Uterus (tissue), 3 donors: ENCODE measurements at regions not wholly inside any gene's neighbourhood (a gene's known extent, or its start where the extent isn't known, plus 50 kb on each side); places are given as distances from the start of the nearest gene placed in this dataset.

Source experiments
- DNase-seq, 2 donors: peaks; one replicate each; pipeline ENCODE4 v3.0.0-alpha.2; 2019 to 2020
- H3K27ac ChIP-seq, 2 donors: fragments of 200-600 bp; sonication (generic); 1 replicate in 1 of 2; 2 replicates in 1 of 2; pipeline ENCODE4 v1.5.1; 2016 to 2018
- H3K27me3 ChIP-seq, 2 donors: fragments of 200-600 bp; sonication (generic); one replicate each; pipeline ENCODE4 v1.5.1; 2018 to 2019; ENCODE audit warnings: control low read depth in 1 of 2
- H3K36me3 ChIP-seq, 2 donors: fragments of 200-600 bp; sonication (generic); one replicate each; pipeline ENCODE4 v1.5.1; 2019; ENCODE audit warnings: control low read depth in 1 of 2
- H3K4me1 ChIP-seq, 2 donors: fragments of 200-600 bp; sonication (generic); one replicate each; pipeline ENCODE4 v1.5.1; 2018 to 2019; ENCODE audit warnings: control low read depth in 1 of 2
- H3K4me3 ChIP-seq, 2 donors: fragments of 200-600 bp; sonication (generic); 1 replicate in 1 of 2; 2 replicates in 1 of 2; pipeline ENCODE4 v1.5.1; 2018 to 2019; ENCODE audit warnings: mild to moderate bottlenecking in 1 of 2
- H3K9me3 ChIP-seq, 2 donors: fragments of 200-600 bp; sonication (generic); one replicate each; pipeline ENCODE4 v1.5.1; 2019; ENCODE audit warnings: control low read depth in 1 of 2
- CTCF ChIP-seq, 4 experiments: fragments of 200-600 bp in 2 of 4; fragments of 450-650 bp in 2 of 4; sonication (generic) in 2 of 4; IDR thresholded peaks; one replicate each; pipeline ENCODE4 v1.5.1; 2016 to 2019; ENCODE audit warnings: antibody characterized with exemption in 4 of 4, mild to moderate bottlenecking in 2 of 4, moderate library complexity in 1 of 4
- POLR2A ChIP-seq, 2 donors: fragments of 450-650 bp; IDR thresholded peaks; one replicate each; pipeline ENCODE4 v1.6.1; 2016; ENCODE audit warnings: antibody characterized with exemption in 2 of 2, mild to moderate bottlenecking in 1 of 2, moderate library complexity in 1 of 2
- intact Hi-C: fragments of 100-400 bp; cut with DNase I; formaldehyde crosslinking; loops from one replicate; pipeline ENCODE4 v1.15.1; 2023; ENCODE audit warnings: low total_unique reads
- donor health status: DM: yes; HTN: yes; CAD: no.

- Histone ChIP-seq H3K36me3 (no peaks in the 10 kb centered on the region), H3K27me3 (no peaks in the 10 kb centered on the region), H3K27ac (no peak overlapping the region), H3K9me3 (no peaks in the 10 kb centered on the region), H3K4me3 (no peak overlapping the region), H3K4me1 (no peaks in the 10 kb centered on the region)
- intact Hi-C loops: no loop called here
- TF ChIP-seq POLR2A (IDR thresholded peaks at IDR 0.05): no peak
- TF ChIP-seq CTCF (IDR thresholded peaks at IDR 0.05): no peak
- no peak for DNase-seq
Measured at GRCh38 chr18:6629635-6630140, 99.8 kb upstream of the ARHGAP28 start.

- Histone ChIP-seq H3K4me1 (no peaks in the 10 kb centered on the region), H3K4me3 (no peak overlapping the region), H3K36me3 (no peaks in the 10 kb centered on the region), H3K27ac (no peak overlapping the region), H3K27me3 (no peaks in the 10 kb centered on the region), H3K9me3 (no peaks in the 10 kb centered on the region)
- TF ChIP-seq POLR2A (IDR thresholded peaks at IDR 0.05) (no peak), CTCF (IDR thresholded peaks at IDR 0.05) (no peak)
- DNase-seq: no peak
- intact Hi-C loops: no loop called here
Measured at GRCh38 chr18:6633310-6633709, 96.2 kb upstream of the ARHGAP28 start.

- DNase-seq: no peak
- intact Hi-C loops: no loop called here
- Histone ChIP-seq H3K27ac (no peak overlapping the region), H3K36me3 (no peaks in the 10 kb centered on the region), H3K27me3 (no peaks in the 10 kb centered on the region), H3K4me3 (no peak overlapping the region), H3K9me3 (no peaks in the 10 kb centered on the region), H3K4me1 (no peaks in the 10 kb centered on the region)
- TF ChIP-seq POLR2A (IDR thresholded peaks at IDR 0.05) (no peak), CTCF (IDR thresholded peaks at IDR 0.05) (no peak)
Measured at GRCh38 chr18:6636091-6636490, 93.4 kb upstream of the ARHGAP28 start.

- H3K4me3 ChIP-seq: no peak overlapping the region
- intact Hi-C loops: no loop called here
- H3K27ac ChIP-seq: no peak overlapping the region
- H3K27me3 ChIP-seq: no peaks in the 10 kb centered on the region
- no peak for TF ChIP-seq POLR2A (IDR thresholded peaks at IDR 0.05)
- TF ChIP-seq CTCF (IDR thresholded peaks at IDR 0.05): no peak
- H3K36me3 ChIP-seq: no peaks in the 10 kb centered on the region
- no peaks in the 10 kb centered on the region for H3K9me3 ChIP-seq
- H3K4me1 ChIP-seq: no peaks in the 10 kb centered on the region
- no peak for DNase-seq
Measured at GRCh38 chr18:6638447-6638846, 91.1 kb upstream of the ARHGAP28 start.

- Histone ChIP-seq H3K27me3 (no peaks in the 10 kb centered on the region), H3K9me3 (no peaks in the 10 kb centered on the region), H3K4me3 (no peak overlapping the region), H3K27ac (no peak overlapping the region), H3K36me3 (no peaks in the 10 kb centered on the region), H3K4me1 (no peaks in the 10 kb centered on the region)
- intact Hi-C loops: no loop called here
- no peak for DNase-seq
- no peak for TF ChIP-seq CTCF (IDR thresholded peaks at IDR 0.05)
- no peak for TF ChIP-seq POLR2A (IDR thresholded peaks at IDR 0.05)
Measured at GRCh38 chr18:6639305-6639704, 90.2 kb upstream of the ARHGAP28 start.
